Esophagus muscularis mucosa (tissue), 4 donors: ENCODE measurements at regions not wholly inside any gene's neighbourhood (a gene's known extent, or its start where the extent isn't known, plus 50 kb on each side); places are given as distances from the start of the nearest gene placed in this dataset.

Experiments used
- DNase-seq: peaks from one replicate; pipeline ENCODE4 v3.0.0-alpha.2; 2017; ENCODE audit errors: extremely low spot score
- H3K27ac ChIP-seq, 4 donors: fragments of 200-600 bp; sonication (generic); replicated peaks in 1 of 4; 1 replicate in 3 of 4; 2 replicates in 1 of 4; pipeline ENCODE4 v1.5.1; 2016 to 2019; ENCODE audit warnings: mild to moderate bottlenecking in 1 of 4
- H3K27me3 ChIP-seq, 4 donors: fragments of 200-600 bp; sonication (generic); one replicate each; pipeline versions ENCODE4 v1.5.1 to v1.6.0; 2016 to 2019
- H3K36me3 ChIP-seq, 4 donors: fragments of 200-600 bp; sonication (generic); one replicate each; pipeline ENCODE4 v1.5.1; 2016 to 2019
- H3K4me1 ChIP-seq, 4 donors: fragments of 200-600 bp; sonication (generic); one replicate each; pipeline ENCODE4 v1.5.1; 2016 to 2019
- H3K4me3 ChIP-seq, 4 donors: fragments of 200-600 bp; sonication (generic); 1 replicate in 2 of 4; 2 replicates in 2 of 4; pipeline ENCODE4 v1.5.1; 2016 to 2019; ENCODE audit warnings: mild to moderate bottlenecking in 4 of 4, moderate library complexity in 1 of 4
- H3K9me3 ChIP-seq, 4 donors: fragments of 200-600 bp; sonication (generic); 1 replicate in 3 of 4; 2 replicates in 1 of 4; pipeline ENCODE4 v1.5.1; 2016 to 2019
- EP300 ChIP-seq: sonication (generic); formaldehyde crosslinking; IDR thresholded peaks from one replicate; pipeline ENCODE4 v1.6.1; 2017; ENCODE audit warnings: antibody characterized with exemption
- POLR2A ChIP-seq: fragments of 450-650 bp; IDR thresholded peaks from one replicate; pipeline ENCODE4 v1.6.1; 2017; ENCODE audit warnings: antibody characterized with exemption, moderate library complexity, mild to moderate bottlenecking, low read depth
- POLR2AphosphoS5 ChIP-seq, 2 donors: sonication (generic); formaldehyde crosslinking; IDR thresholded peaks; one replicate each; pipeline ENCODE4 v1.6.1; 2017; ENCODE audit warnings: antibody characterized with exemption in 2 of 2
- WGBS: methylation state at CpG from one replicate; pipeline ENCODE4 v1.1.5; 2018; 5-methylcytosine and 5-hydroxymethylcytosine counted together
- intact Hi-C: fragments of 100-400 bp; cut with DNase I; formaldehyde crosslinking; loops from one replicate; pipeline ENCODE4 v1.15.1; 2023
- TF ChIP-seq, protein P1 (sequence below), 3 experiments: fragments of 200-600 bp in 2 of 3; fragments of 450-650 bp in 1 of 3; sonication (generic) in 2 of 3; IDR thresholded peaks; one replicate each; pipeline ENCODE4 v1.5.1; 2017 to 2019; ENCODE audit warnings: antibody characterized with exemption in 3 of 3, mild to moderate bottlenecking in 2 of 3, moderate library complexity in 1 of 3

DNA sequence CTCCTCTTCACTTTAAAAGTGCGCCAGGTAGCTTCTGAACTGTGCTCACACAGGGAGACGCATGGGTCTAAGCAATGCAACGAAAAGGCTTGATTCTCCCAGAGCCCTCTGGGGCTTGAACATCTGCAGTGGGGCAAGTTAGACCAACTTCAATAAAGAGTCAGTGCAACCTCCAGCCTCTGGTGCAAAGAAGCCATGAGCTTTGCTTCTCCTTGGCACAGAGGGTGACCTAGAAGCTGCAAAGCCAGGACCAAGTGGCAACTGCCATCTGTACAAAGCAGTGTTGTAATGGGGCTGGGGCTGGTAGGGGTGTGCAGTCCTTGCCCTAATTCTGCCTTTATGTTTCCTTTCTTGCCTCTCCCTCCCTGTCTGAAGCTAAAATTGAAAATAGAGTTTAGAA is 219.0 kb upstream of the CD96 start:
- no peaks in the 10 kb centered on the region for H3K9me3 ChIP-seq
- no peak overlapping the region for H3K27ac ChIP-seq
- no peaks in the 10 kb centered on the region for H3K27me3 ChIP-seq
- intact Hi-C loops, result no loop called here
- WGBS, result 92% methylated on average over 3 of the region's 3 CpGs
- H3K4me1 ChIP-seq, result no peaks in the 10 kb centered on the region
- H3K4me3 ChIP-seq, result no peak overlapping the region
- no peaks in the 10 kb centered on the region for H3K36me3 ChIP-seq
- TF ChIP-seq POLR2A (no peak), POLR2AphosphoS5 (IDR thresholded peaks at IDR 0.05) (no peak)
- TF ChIP-seq, protein P1, sequence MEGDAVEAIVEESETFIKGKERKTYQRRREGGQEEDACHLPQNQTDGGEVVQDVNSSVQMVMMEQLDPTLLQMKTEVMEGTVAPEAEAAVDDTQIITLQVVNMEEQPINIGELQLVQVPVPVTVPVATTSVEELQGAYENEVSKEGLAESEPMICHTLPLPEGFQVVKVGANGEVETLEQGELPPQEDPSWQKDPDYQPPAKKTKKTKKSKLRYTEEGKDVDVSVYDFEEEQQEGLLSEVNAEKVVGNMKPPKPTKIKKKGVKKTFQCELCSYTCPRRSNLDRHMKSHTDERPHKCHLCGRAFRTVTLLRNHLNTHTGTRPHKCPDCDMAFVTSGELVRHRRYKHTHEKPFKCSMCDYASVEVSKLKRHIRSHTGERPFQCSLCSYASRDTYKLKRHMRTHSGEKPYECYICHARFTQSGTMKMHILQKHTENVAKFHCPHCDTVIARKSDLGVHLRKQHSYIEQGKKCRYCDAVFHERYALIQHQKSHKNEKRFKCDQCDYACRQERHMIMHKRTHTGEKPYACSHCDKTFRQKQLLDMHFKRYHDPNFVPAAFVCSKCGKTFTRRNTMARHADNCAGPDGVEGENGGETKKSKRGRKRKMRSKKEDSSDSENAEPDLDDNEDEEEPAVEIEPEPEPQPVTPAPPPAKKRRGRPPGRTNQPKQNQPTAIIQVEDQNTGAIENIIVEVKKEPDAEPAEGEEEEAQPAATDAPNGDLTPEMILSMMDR (IDR thresholded peaks at IDR 0.05), result no peak
- no peak for DNase-seq

DNA sequence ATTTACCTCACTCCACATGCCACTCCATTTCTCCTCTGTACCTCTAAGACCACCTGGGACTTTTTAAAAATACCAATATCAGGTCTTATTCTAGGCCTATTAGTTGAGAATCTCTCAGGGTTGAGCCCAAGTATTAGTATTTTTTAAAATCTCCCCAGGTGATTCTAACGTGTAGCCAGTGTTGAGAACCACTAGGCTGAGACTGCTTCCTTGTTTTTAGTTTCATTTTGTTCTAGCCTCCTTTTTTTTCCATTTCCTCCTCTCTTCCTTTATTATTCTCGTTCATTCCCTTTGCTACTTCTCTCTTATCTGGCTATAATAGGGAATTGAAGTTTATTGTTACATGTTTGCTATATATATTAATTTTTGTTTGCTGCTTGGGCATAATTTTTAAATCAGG is 217.8 kb upstream of the CD96 start:
- WGBS, result 62% methylated on average over 2 of the region's 2 CpGs
- intact Hi-C loops, result no loop called here
- no peaks in the 10 kb centered on the region for H3K36me3 ChIP-seq
- no peak overlapping the region for H3K4me3 ChIP-seq
- H3K27me3 ChIP-seq, result no peaks in the 10 kb centered on the region
- no peaks in the 10 kb centered on the region for H3K4me1 ChIP-seq
- no peaks in the 10 kb centered on the region for H3K9me3 ChIP-seq
- TF ChIP-seq POLR2AphosphoS5 (IDR thresholded peaks at IDR 0.05), result no peak
- DNase-seq, result no peak
- H3K27ac ChIP-seq, result no peak overlapping the region

DNA sequence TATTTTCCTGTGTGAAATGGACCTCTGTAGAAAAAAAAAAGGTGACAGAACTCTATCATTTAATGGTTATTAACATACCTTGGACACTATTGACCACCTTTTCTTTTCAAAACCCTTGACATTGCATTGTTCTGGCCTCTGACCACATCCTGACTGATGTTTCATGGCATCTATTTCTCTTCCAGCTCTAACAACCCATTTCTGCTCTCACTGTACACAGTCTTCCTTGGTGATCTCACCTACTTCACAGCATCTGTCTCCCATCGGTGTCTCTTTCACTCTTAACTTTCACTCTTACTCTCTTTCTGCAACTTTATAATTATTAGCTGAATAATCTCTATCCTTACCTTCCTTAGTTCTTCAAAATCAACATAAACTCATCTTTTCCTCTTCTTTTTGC is 217.4 kb upstream of the CD96 start:
- H3K27ac ChIP-seq, result no peak overlapping the region
- intact Hi-C loops, result no loop called here
- no peaks in the 10 kb centered on the region for H3K9me3 ChIP-seq
- H3K36me3 ChIP-seq, result no peaks in the 10 kb centered on the region
- no peaks in the 10 kb centered on the region for H3K27me3 ChIP-seq
- no peaks in the 10 kb centered on the region for H3K4me1 ChIP-seq
- no peak overlapping the region for H3K4me3 ChIP-seq
- TF ChIP-seq, protein P1 (IDR thresholded peaks at IDR 0.05), result no peak
- TF ChIP-seq POLR2A (no peak), POLR2AphosphoS5 (IDR thresholded peaks at IDR 0.05) (no peak), EP300 (no peak)
- DNase-seq, result no peak
- WGBS, result 95% methylated on average over 1 of the region's 1 CpG

DNA sequence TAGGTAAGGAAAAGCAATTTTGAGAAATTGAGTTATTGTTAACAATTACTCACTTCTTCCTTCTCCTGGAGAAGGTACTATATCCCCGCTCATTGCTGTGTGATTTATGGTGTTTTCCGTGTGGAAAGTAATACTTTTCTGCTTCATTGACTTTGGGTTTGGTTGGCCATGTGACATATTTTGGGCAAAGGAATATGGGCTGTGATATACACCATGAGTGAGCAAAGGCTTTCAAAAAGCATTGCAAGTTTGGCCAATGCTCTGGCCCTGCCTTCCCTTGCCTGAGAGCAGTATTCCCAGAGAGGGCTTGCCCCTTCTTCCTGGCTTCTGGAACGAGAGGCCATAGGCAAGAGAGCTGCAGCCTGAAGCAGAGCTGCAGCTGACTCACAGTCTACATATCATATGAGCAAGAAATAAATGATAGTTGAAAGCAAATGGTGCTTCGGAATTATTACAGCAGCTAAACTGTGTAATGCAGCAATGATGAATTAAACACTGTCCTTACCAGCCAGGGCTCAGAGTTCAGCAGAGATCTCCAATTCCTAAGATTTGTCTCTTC is 216.8 kb upstream of the CD96 start:
- no peaks in the 10 kb centered on the region for H3K9me3 ChIP-seq
- no peaks in the 10 kb centered on the region for H3K4me1 ChIP-seq
- no peak for TF ChIP-seq EP300
- TF ChIP-seq POLR2AphosphoS5 (IDR thresholded peaks at IDR 0.05), result no peak
- TF ChIP-seq, protein P1 (IDR thresholded peaks at IDR 0.05), result no peak
- TF ChIP-seq POLR2A, result no peak
- WGBS, result 81% methylated on average over 4 of the region's 4 CpGs
- no peak for DNase-seq
- intact Hi-C loops, result no loop called here
- no peaks in the 10 kb centered on the region for H3K36me3 ChIP-seq
- no peak overlapping the region for H3K4me3 ChIP-seq
- H3K27me3 ChIP-seq, result no peaks in the 10 kb centered on the region
- no peak overlapping the region for H3K27ac ChIP-seq

DNA sequence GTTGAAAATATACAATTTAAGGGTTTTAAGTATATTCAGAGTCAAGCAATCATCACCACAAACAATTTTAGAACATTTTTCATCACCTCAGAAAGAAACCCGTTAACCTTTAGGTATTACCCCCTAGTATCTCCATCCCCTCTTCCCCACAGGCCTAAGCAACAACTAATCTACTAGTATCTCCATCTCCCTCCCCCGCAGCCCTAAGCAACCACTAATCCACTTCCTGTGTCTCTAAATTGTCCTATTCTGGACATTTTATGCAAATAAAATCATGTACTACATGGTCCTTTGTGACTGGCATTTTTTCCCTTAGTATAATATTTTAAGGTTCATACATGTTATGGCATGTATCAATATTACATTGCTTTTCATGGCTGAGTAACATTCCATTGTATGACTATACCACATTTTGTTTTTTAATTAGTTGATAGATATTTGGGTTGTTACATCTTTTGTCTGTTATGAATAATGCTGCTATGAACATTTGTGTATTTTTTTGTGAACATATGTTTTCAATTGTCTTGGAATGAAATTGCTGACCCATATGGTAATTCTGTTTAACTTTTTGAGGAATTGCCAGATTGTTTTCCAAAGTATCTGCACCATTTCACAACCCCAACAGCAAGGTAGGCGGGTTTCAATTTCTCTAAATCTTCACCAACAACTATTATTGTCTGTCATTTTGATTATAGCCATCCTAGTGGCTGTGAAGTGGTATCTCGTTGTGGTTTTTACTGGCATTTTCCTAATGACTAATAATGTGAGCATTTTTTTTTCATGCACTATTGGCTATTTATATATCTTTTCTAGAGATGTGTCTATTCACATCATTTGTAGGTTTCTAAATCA is 215.6 kb upstream of the CD96 start:
- TF ChIP-seq EP300 (no peak), POLR2AphosphoS5 (IDR thresholded peaks at IDR 0.05) (no peak), POLR2A (no peak)
- TF ChIP-seq, protein P1 (IDR thresholded peaks at IDR 0.05), result no peak
- WGBS, result 92% methylated on average over 4 of the region's 4 CpGs

More for the DNA sequence above, 215.6 kb upstream of the CD96 start:
- H3K36me3 ChIP-seq, result no peaks in the 10 kb centered on the region
- no peak for DNase-seq
- no peaks in the 10 kb centered on the region for H3K9me3 ChIP-seq
- H3K4me3 ChIP-seq, result no peak overlapping the region
- H3K4me1 ChIP-seq, result no peaks in the 10 kb centered on the region
- no peak overlapping the region for H3K27ac ChIP-seq
- no peaks in the 10 kb centered on the region for H3K27me3 ChIP-seq
- intact Hi-C loops, result no loop called here
